Suprapubic skin (tissue), 4 donors: ENCODE measurements at regions not wholly inside any gene's neighbourhood (a gene's known extent, or its start where the extent isn't known, plus 50 kb on each side); places are given as distances from the start of the nearest gene placed in this dataset.

Experiments
- EP300 ChIP-seq: sonication (generic); formaldehyde crosslinking; IDR thresholded peaks from one replicate; pipeline ENCODE4 v1.6.1; 2017; ENCODE audit warnings: antibody characterized with exemption
- POLR2AphosphoS5 ChIP-seq, 3 donors: sonication (generic); formaldehyde crosslinking; IDR thresholded peaks; one replicate each; pipeline ENCODE4 v1.6.1; 2017; ENCODE audit warnings: antibody characterized with exemption in 3 of 3
- TF ChIP-seq, protein P1 (sequence below), 2 donors: fragments of 200-600 bp in 1 of 2; fragments of 450-650 bp in 1 of 2; sonication (generic) in 1 of 2; IDR thresholded peaks; one replicate each; pipeline ENCODE4 v1.5.1; 2016 to 2019; ENCODE audit warnings: antibody characterized with exemption in 2 of 2, mild to moderate bottlenecking in 1 of 2, moderate library complexity in 1 of 2

DNA sequence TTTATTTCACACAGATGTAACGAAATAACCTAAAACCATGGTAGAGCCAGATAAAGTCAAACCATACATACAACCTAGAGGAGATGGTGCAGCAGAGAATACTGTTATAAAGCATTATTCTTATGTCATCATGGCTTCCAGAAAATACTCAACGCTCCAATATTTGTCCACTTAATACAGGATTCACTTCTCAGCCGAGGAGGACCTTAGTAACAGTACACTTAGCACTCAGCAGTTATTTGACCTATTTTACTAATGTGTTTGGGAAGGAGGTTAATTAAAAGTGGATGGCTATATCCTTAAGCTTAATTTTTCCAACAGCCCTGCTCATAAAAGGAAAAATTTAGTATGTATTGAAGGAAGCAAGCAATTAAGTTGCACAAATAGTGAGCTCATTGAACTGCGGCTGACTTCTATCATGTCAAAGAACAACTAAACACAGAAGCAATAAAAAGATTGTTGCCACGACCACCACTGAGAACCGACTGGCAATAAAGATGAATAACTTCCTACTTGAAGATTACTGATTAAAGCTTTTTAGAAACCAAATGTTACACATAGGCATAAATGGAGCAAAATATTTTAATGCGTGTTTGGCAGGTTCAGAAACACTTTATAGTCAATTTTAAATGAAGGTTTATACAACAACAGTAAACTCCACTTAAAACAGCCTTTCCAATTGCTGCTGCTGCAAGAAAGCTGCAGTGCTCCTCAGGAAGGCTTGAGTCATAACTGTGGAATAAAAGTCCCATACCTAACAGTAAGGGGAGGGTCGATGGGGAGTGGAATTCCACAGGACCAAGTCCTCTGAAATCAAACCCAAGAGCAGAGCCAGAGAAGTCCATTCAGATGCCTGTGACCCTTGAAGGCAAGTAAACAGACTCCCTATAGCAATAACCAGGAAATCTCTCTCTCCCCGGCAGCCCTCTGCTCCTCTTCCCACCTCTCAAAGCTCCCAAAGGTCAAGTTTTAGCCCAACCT is 218.9 kb upstream of the CDKN3 start:
- TF ChIP-seq, protein P1, sequence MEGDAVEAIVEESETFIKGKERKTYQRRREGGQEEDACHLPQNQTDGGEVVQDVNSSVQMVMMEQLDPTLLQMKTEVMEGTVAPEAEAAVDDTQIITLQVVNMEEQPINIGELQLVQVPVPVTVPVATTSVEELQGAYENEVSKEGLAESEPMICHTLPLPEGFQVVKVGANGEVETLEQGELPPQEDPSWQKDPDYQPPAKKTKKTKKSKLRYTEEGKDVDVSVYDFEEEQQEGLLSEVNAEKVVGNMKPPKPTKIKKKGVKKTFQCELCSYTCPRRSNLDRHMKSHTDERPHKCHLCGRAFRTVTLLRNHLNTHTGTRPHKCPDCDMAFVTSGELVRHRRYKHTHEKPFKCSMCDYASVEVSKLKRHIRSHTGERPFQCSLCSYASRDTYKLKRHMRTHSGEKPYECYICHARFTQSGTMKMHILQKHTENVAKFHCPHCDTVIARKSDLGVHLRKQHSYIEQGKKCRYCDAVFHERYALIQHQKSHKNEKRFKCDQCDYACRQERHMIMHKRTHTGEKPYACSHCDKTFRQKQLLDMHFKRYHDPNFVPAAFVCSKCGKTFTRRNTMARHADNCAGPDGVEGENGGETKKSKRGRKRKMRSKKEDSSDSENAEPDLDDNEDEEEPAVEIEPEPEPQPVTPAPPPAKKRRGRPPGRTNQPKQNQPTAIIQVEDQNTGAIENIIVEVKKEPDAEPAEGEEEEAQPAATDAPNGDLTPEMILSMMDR (IDR thresholded peaks at IDR 0.05) = no peak
- no peak for TF ChIP-seq EP300
- TF ChIP-seq POLR2AphosphoS5 (IDR thresholded peaks at IDR 0.05) = no peak
